KMS-11 (cell line): ENCODE measurements at regions not wholly inside any gene's neighbourhood (a gene's known extent, or its start where the extent isn't known, plus 50 kb on each side); places are given as distances from the start of the nearest gene placed in this dataset.

Source experiments
- H2AFZ ChIP-seq: fragments of 200-600 bp; sonication (generic); 2 replicates; pipeline ENCODE4 v1.6.1; 2016; ENCODE audit warnings: antibody characterized with exemption, mixed run types, low read depth
- H3K27ac ChIP-seq: fragments of 200-600 bp; sonication (generic); 2 replicates; pipeline ENCODE4 v1.6.1; 2016; ENCODE audit warnings: mild to moderate bottlenecking, mixed run types
- H3K27me3 ChIP-seq: fragments of 200-600 bp; sonication (generic); 2 replicates; pipeline ENCODE4 v1.6.1; 2017; ENCODE audit warnings: mild to moderate bottlenecking, low read depth, mixed run types, moderate library complexity; ENCODE audit not compliant: insufficient read depth
- H3K36me3 ChIP-seq: fragments of 200-600 bp; sonication (generic); 2 replicates; pipeline ENCODE4 v1.6.1; 2017; ENCODE audit warnings: mild to moderate bottlenecking, mixed run types; ENCODE audit not compliant: insufficient read depth
- H3K4me1 ChIP-seq: fragments of 200-600 bp; sonication (generic); 2 replicates; pipeline ENCODE4 v1.6.1; 2016; ENCODE audit warnings: mild to moderate bottlenecking, low read depth, mixed run types; ENCODE audit not compliant: poor library complexity, severe bottlenecking
- H3K4me2 ChIP-seq: fragments of 200-600 bp; sonication (generic); 2 replicates; pipeline ENCODE4 v1.7.0; 2016; ENCODE audit warnings: mild to moderate bottlenecking, mixed run types
- H3K4me3 ChIP-seq: fragments of 200-600 bp; sonication (generic); IDR thresholded peaks from 2 replicates; pipeline ENCODE4 v1.6.1; 2017; ENCODE audit warnings: low read depth, low read length, mixed read lengths; ENCODE audit not compliant: insufficient read depth
- H3K79me2 ChIP-seq: fragments of 200-600 bp; sonication (generic); 2 replicates; pipeline ENCODE4 v1.6.1; 2016; ENCODE audit warnings: low read depth, mixed run types; ENCODE audit not compliant: insufficient read depth
- H3K9ac ChIP-seq: fragments of 200-600 bp; sonication (generic); 2 replicates; pipeline ENCODE4 v1.6.1; 2016; ENCODE audit warnings: mild to moderate bottlenecking, mixed run types
- H4K20me1 ChIP-seq: fragments of 200-600 bp; sonication (generic); 2 replicates; pipeline ENCODE4 v1.6.1; 2016; ENCODE audit warnings: mild to moderate bottlenecking, mixed run types; ENCODE audit not compliant: insufficient read depth
- TF ChIP-seq, protein P1 (sequence below): fragments of 200-600 bp; sonication (generic); conservative IDR thresholded peaks from 2 replicates; pipeline ENCODE4 v1.6.1; 2017; ENCODE audit warnings: low read depth, mild to moderate bottlenecking, antibody characterized with exemption, low read length, moderate library complexity, mixed read lengths

DNA sequence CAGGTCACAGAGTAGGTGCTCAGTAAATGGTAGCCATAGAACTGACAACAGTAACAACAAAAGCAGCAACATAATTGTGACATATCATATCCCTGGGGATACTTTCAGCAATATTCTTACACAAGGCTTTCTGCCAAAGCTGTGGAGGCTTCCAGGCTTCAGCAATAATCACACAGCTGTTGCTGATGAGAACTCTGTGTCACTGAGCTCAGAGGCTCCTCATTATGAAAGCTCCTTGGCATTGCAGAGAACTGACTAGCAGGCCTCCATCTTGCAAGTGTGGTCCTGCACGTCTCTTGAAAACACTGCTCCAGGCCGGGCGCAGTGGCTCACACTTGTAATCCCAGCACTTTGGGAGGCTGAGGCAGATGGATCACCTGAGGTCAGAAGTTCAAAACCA, 97.3 kb upstream of the BTG1 start:
- no peak overlapping the region for H3K9ac ChIP-seq
- H3K4me2 ChIP-seq, result no peak overlapping the region
- no peaks in the 10 kb centered on the region for H3K27me3 ChIP-seq
- no peak overlapping the region for H2AFZ ChIP-seq
- H3K4me3 ChIP-seq, result no peak overlapping the region
- H3K79me2 ChIP-seq, result no peaks in the 10 kb centered on the region
- H3K36me3 ChIP-seq, result no peaks in the 10 kb centered on the region
- TF ChIP-seq, protein P1, sequence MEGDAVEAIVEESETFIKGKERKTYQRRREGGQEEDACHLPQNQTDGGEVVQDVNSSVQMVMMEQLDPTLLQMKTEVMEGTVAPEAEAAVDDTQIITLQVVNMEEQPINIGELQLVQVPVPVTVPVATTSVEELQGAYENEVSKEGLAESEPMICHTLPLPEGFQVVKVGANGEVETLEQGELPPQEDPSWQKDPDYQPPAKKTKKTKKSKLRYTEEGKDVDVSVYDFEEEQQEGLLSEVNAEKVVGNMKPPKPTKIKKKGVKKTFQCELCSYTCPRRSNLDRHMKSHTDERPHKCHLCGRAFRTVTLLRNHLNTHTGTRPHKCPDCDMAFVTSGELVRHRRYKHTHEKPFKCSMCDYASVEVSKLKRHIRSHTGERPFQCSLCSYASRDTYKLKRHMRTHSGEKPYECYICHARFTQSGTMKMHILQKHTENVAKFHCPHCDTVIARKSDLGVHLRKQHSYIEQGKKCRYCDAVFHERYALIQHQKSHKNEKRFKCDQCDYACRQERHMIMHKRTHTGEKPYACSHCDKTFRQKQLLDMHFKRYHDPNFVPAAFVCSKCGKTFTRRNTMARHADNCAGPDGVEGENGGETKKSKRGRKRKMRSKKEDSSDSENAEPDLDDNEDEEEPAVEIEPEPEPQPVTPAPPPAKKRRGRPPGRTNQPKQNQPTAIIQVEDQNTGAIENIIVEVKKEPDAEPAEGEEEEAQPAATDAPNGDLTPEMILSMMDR, result no peak
- H3K27ac ChIP-seq, result no peak overlapping the region
- no peaks in the 10 kb centered on the region for H3K4me1 ChIP-seq
- H4K20me1 ChIP-seq, result no peaks in the 10 kb centered on the region

DNA sequence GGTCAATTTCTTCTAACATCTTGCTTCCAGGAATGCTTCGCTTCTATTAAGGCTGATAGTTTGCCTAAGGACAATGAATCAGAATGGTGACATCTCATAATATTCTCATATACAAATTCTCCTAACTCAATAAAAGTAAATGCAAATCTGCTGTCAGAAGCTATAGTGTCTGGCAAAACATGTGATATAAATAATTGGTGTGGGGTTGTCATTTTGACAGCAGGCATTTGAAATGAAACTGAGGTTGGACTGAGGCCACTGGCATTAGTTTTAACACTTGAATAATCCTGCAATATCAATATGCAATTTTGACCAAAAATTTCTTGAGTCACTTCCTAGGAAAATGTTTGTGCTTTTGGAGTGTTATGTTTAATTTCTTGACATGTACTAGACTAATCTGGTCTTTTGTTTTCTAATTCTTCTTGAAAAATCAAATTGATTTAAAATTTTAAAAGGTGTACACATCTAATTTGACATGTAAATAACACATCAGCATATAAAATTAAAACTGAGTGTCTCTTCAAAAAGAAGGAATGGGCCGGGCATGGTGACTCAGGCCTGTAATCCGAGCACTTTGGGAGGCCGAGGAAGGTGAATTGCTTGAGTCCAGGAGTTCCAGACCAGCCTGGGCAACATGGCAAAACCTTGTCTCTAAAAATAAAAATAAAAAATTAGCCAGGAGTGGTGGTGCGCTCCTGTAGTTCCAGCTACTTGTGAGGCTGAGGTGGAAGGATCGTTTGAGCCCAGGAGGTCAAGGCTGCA, 92.3 kb upstream of the BTG1 start:
- Histone ChIP-seq H3K4me1 (no peaks in the 10 kb centered on the region), H3K36me3 (no peaks in the 10 kb centered on the region), H3K27ac (no peak overlapping the region), H3K9ac (no peak overlapping the region), H3K79me2 (no peaks in the 10 kb centered on the region), H3K4me3 (no peak overlapping the region), H3K27me3 (no peaks in the 10 kb centered on the region), H2AFZ (no peak overlapping the region), H4K20me1 (no peaks in the 10 kb centered on the region), H3K4me2 (no peak overlapping the region)
- TF ChIP-seq, protein P1, result no peak

DNA sequence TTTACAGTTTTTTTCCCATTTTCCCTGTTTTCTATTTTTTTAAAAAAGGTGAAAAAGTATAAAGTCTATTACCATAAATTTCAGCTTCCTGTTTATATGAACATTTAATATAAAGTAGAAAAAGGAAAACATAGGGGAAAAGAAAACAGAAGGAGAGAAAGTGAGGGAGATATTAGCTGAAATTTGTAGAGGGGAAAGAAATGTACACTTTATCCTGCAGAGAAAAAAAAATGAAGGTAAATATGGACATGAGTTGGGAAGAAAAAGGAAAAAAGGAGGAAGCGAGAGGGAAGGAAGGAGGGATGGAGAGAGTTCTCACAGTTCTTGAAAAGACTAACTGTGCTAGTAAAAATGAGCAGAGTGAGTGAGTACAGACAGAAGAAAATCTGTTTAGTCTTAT, 91.6 kb upstream of the BTG1 start:
- no peak overlapping the region for H3K4me3 ChIP-seq
- H3K79me2 ChIP-seq, result no peaks in the 10 kb centered on the region
- H3K27me3 ChIP-seq, result no peaks in the 10 kb centered on the region
- H3K9ac ChIP-seq, result no peak overlapping the region
- TF ChIP-seq, protein P1, result no peak
- H4K20me1 ChIP-seq, result no peaks in the 10 kb centered on the region
- no peaks in the 10 kb centered on the region for H3K4me1 ChIP-seq
- no peaks in the 10 kb centered on the region for H3K36me3 ChIP-seq
- no peak overlapping the region for H3K27ac ChIP-seq
- H2AFZ ChIP-seq, result no peak overlapping the region
- H3K4me2 ChIP-seq, result no peak overlapping the region

DNA sequence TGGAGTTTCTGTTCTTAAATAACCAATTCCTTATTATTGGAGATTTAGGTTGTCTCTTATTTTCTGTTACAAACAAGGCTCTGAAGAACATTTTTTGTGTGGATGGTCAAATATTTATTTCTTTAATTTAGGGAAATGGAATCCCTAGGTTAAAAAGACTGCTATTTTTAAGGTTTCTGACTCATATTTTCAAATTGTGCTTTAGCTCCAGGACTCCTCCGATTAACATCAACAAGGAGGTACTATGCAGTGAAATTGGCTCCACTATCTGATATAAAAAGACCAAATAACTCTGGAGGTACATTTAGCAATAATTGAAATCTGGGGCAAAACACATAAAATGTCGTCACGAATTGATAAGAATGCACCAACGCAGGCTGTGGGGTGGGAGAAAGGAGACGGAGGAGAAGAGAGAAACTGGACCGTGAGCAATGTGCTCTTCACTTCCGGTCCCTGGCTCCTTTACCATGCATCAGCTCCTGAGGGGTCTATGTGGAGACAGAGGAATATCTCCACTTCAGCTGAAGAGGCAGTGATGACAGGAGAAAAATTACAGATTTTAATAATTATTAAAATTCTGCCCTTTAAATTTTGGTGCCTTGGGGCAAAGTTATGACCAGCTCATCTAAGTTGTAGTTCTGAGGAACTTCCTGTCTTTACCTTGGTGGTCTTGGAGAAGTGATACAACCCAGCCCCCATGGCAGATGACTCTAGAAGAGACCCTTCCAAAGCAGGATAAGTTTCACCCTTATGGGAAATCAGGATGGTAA, 90.2 kb upstream of the BTG1 start:
- no peaks in the 10 kb centered on the region for H4K20me1 ChIP-seq
- H3K27me3 ChIP-seq, result no peaks in the 10 kb centered on the region
- H3K36me3 ChIP-seq, result no peaks in the 10 kb centered on the region
- no peak overlapping the region for H3K27ac ChIP-seq
- no peak overlapping the region for H2AFZ ChIP-seq
- no peaks in the 10 kb centered on the region for H3K79me2 ChIP-seq
- no peak overlapping the region for H3K4me3 ChIP-seq
- TF ChIP-seq, protein P1, result no peak
- H3K4me1 ChIP-seq, result no peaks in the 10 kb centered on the region
- no peak overlapping the region for H3K4me2 ChIP-seq
- no peak overlapping the region for H3K9ac ChIP-seq
